Mesodermal cell (in vitro differentiated cells): ENCODE measurements at regions not wholly inside any gene's neighbourhood (a gene's known extent, or its start where the extent isn't known, plus 50 kb on each side); places are given as distances from the start of the nearest gene placed in this dataset.

Source experiments
- H3K27ac ChIP-seq: 2 replicates; pipeline ENCODE4 v1.7.0; 2013; ENCODE audit warnings: mild to moderate bottlenecking, low read depth, low read length, moderate library complexity; ENCODE audit not compliant: severe bottlenecking
- H3K36me3 ChIP-seq: 2 replicates; pipeline ENCODE4 v1.7.1; 2013; ENCODE audit warnings: mild to moderate bottlenecking, low read length, moderate library complexity; ENCODE audit not compliant: control insufficient read depth, insufficient read depth
- H3K4me1 ChIP-seq: one replicate; pipeline ENCODE4 v1.7.1; 2013; ENCODE audit warnings: mild to moderate bottlenecking, low read length; ENCODE audit not compliant: insufficient read depth, control insufficient read depth, poor library complexity, severe bottlenecking
- H3K4me3 ChIP-seq: 2 replicates; pipeline ENCODE4 v1.7.0; 2013; ENCODE audit warnings: low read length, control low read depth, mild to moderate bottlenecking; ENCODE audit not compliant: insufficient read depth, poor library complexity, severe bottlenecking; ENCODE audit errors: extremely low read depth
- H3K9me3 ChIP-seq: 2 replicates; pipeline ENCODE4 v1.7.1; 2013; ENCODE audit warnings: mild to moderate bottlenecking, low read length, moderate library complexity; ENCODE audit not compliant: control insufficient read depth
- WGBS, 2 experiments: methylation state at CpG; one replicate each; pipeline ENCODE4 v1.1.5; 2013; ENCODE audit warnings: missing lambda C conversion rate in 2 of 2; ENCODE audit not compliant: insufficient coverage in 2 of 2; 5-methylcytosine and 5-hydroxymethylcytosine counted together

DNA sequence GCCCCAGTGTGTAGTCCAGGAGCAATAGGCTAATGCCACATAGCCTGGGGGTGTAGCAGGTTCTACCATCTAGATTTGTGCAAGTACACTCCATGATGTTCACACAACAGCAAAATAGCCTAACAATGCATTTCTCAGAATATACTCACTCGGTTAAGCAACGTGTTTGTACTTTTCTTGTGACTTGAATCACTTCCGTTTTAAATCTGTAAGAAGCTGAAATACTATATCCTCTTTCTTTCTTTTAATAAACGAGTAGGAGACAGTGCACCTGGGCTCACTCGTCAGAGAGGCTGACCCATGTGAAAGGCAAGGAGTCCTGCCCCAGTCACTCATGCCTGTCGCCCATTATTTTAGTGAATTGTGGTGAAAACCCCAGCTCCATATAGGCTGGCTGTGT is 201.6 kb downstream of the FOXA2 start:
- H3K36me3 ChIP-seq: no peaks in the 10 kb centered on the region
- WGBS, 2 experiments: 90 to 93% methylated on average over 3 to 5 of the region's 6 CpGs
- H3K27ac ChIP-seq: no peak overlapping the region
- no peak overlapping the region for H3K4me3 ChIP-seq
- H3K9me3 ChIP-seq: no peaks in the 10 kb centered on the region
- H3K4me1 ChIP-seq: peaks cover 3% of the 10 kb centered on the region

DNA sequence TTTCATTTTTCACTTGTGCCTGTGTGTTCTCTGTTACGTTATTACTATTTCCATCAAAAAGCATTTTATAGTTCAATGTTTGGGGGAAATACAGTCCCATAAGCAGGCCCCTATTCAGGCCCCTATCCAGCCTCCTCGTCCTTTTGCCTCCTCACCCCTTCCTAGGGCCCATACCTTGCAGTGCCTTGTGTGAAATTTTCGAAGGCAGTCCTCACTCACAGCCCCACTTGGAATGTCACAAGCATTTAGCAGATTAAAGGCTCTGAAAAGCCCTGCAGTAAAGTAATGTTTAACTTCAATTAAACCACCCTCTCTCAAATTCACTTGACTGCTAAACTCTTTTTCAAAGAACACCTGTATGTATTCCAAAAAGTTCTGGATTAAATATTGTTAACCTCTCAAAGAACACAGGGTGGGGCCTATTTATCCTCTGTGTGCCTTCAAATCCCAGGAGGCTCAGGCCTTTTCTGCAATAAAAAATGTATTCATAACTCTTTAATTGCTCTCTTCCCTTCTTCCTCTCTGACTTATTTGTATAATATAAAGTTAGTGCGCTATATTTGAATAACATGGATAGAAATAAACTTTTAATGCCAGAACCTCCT is 202.5 kb downstream of the FOXA2 start:
- Histone ChIP-seq H3K9me3 (no peaks in the 10 kb centered on the region), H3K27ac (no peak overlapping the region), H3K4me1 (peaks cover 3% of the 10 kb centered on the region), H3K36me3 (no peaks in the 10 kb centered on the region), H3K4me3 (no peak overlapping the region)
- 17 to 78% methylated on average over 1 of the region's 4 CpGs for WGBS, 2 experiments

DNA sequence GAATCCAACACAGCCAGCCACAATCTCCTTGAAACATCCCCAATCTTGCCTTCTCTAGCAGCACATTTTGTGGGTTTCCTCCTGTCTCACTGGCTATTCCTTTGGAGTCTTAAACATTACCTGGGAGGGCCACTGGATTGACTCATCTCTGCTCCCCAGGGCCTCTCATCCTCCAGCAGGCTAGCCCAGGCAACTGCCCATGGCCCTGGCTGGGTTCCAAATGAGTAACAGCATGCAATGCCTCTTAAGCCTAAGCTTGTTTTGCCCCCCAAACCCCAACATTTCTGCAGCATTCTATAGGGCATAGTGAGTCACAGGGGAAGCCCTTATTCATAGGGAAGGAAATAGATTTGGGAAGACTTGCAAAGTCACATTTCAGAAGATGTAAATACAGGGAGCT is 204.9 kb downstream of the FOXA2 start:
- Histone ChIP-seq H3K9me3 (no peaks in the 10 kb centered on the region), H3K27ac (no peak overlapping the region), H3K4me3 (no peak overlapping the region), H3K4me1 (peaks cover 3% of the 10 kb centered on the region), H3K36me3 (no peaks in the 10 kb centered on the region)

DNA sequence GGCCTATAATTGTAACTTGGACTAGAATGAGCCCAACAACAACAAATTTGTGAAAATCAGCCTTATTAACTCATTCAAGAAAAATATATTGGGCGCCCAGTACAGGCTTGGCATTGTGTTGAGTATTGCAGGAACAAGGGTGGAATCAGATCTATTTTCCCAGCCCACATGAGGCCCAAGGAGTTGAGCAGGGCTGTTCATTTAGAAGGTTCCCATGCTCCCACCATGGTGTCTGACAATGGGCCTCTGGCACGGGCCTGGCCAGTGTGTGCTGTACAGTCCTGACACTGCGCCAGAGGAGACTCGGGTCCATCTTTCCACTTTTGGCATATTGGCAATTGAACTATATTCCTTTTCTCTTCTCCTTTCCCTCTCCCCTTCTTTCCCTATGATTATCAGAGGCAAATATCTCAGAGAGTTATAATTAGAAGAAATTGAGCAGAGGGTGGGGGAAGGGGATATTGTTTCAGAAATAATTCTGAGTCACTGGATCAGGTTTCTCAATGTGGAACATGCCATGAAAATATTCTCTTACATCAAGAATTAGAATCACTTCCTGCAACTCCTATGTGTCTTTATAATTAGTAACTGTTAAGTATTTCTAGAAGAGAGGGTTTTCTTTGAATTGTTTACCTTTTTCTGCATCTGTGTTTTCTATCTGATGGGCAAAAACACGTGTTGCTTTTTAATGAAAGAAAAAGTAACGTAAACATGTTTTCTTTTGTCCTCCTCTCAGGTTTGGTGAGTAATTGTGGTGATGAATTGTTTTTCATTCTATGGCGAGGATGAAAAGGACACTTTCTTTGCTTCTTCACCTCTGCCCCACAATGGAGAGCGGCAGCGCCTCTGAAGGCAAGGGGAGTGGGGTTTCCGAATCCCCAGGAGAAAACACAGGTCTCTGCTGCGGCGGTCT is 209.4 kb downstream of the FOXA2 start:
- Histone ChIP-seq H3K4me1 (peaks cover 3% of the 10 kb centered on the region), H3K36me3 (no peaks in the 10 kb centered on the region), H3K4me3 (no peak overlapping the region), H3K27ac (no peak overlapping the region), H3K9me3 (no peaks in the 10 kb centered on the region)
- 86 to 91% methylated on average over 3 to 4 of the region's 12 CpGs for WGBS, 2 experiments

DNA sequence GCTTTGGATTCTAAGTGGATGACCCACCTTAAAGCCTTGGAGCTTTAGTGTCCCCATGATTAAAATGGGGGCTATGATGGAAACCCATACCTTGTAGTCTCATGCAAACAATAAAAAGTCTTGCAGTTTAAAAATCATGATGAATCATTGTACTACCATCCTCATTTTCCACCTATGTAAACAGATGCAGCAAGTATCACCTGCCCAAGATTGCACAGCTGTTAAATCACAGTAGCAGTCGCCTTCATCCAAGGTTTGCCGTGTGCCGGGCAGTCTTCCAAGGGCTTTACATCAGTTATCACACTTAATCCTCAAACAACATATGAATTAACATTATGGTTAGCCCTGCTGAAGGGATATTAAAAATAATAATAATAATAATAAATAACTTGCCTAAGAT is 210.3 kb downstream of the FOXA2 start:
- Histone ChIP-seq H3K27ac (no peak overlapping the region), H3K9me3 (no peaks in the 10 kb centered on the region), H3K4me1 (no peaks in the 10 kb centered on the region), H3K4me3 (no peak overlapping the region), H3K36me3 (no peaks in the 10 kb centered on the region)
- WGBS, 2 experiments: no CpG with 5 or more reads among the region's 3 CpGs

DNA sequence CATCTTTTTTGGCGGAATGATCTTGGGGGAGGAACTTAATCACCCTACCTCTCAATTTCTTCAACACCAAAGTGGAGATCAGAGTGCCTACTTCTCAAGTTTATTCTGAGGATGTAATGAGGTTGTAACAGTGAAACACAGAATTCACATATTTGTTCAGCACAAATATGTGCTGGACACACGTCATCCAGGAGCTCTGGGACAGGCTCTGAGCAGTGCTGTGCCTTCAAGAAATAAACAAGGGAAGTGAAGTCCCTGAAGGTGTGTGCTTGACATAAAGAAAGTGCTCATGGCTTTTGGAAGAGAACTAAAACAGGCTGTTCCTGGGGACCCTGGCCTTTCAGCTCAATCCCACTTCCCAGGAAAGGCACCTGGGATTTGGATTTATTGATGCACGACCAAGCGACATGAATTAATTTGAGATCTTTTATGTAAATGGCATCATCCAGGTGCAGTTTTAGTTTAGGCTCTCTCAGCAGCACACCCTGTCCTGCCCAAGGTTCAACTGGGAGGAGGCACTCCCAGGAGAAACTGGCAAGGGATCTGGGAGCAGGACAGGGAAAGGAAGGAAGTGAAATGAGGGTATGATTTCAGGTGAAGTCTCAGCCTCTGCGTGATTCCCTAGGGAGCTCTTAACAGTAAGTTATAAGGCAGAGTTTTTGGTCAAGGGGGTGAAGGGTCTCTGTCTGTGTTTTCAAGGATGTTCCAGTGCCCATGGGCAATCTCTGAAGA is 211.0 kb downstream of the FOXA2 start:
- Histone ChIP-seq H3K4me1 (no peaks in the 10 kb centered on the region), H3K9me3 (no peaks in the 10 kb centered on the region), H3K27ac (no peak overlapping the region), H3K4me3 (no peak overlapping the region), H3K36me3 (no peaks in the 10 kb centered on the region)
- WGBS, 2 experiments: 100% methylated on average over 1 to 3 of the region's 5 CpGs

DNA sequence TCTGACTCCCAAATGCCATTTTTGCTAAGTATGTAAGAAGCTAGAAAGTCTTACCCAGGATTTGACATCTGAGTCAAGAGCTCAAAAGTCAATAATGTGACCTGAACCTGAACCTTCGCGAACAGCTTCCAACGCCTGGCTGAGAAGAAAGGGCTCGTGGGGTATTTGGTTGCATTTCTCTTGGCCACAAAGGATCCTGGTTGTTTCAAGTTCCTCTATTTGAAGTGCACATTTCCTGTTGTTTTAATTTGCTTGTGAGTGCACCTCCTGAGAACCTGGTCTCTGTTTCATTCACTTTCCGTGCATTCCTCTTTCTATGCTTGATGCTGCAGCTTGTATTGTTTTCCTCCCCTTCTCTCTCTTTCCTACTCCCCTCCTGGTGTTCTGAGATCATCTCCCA is 212.5 kb downstream of the FOXA2 start:
- 83 to 91% methylated on average over 5 of the region's 5 CpGs for WGBS, 2 experiments
- no peaks in the 10 kb centered on the region for H3K36me3 ChIP-seq
- H3K4me1 ChIP-seq: no peaks in the 10 kb centered on the region
- H3K9me3 ChIP-seq: no peaks in the 10 kb centered on the region
- H3K4me3 ChIP-seq: no peak overlapping the region
- H3K27ac ChIP-seq: no peak overlapping the region

DNA sequence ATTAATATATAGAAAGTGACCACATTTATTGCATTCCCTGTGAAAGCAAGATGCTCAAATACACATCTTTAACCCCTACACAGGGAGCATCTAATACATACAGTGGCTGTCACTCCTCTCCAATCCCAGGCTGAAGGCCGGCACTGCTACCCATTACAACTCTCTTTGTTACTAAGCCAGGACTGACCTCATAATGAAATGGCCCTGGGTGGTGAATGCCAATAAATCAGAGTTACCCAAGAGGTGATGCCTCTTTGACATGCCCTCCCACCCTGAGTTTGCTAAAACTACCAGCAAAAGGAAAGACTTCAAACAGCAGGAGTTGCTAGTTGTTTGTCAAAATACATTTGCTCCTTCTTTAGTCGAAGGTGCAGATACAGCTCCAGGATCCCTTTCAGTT is 214.2 kb downstream of the FOXA2 start:
- no peaks in the 10 kb centered on the region for H3K9me3 ChIP-seq
- no peak overlapping the region for H3K4me3 ChIP-seq
- WGBS, 2 experiments: 73 to 100% methylated on average over 1 to 2 of the region's 2 CpGs

DNA sequence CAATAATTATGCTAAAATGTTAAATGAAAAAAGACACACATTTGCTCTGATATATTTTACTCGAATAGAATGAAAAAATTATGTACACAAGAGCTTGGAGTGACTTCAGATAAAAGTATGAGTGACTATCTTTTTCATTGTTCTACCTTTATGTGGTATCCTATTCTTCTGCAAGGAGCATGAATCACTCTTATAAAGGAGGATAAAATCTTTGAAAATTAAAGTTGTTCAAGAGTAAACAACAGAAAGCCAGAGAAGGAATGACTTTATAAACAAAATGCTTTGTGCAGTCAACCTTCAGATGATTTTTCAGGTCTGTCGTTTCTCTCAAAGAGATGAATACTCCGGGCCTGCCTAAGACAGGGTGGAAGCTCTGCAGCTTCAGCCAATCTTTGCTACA is 215.3 kb downstream of the FOXA2 start:
- H3K4me1 ChIP-seq: no peaks in the 10 kb centered on the region
- no peak overlapping the region for H3K4me3 ChIP-seq
- no peak overlapping the region for H3K27ac ChIP-seq
- 88 to 100% methylated on average over 1 to 3 of the region's 3 CpGs for WGBS, 2 experiments
- no peaks in the 10 kb centered on the region for H3K9me3 ChIP-seq
- H3K36me3 ChIP-seq: no peaks in the 10 kb centered on the region

More for the DNA sequence above, 214.2 kb downstream of the FOXA2 start:
- H3K4me1 ChIP-seq: no peaks in the 10 kb centered on the region
- no peak overlapping the region for H3K27ac ChIP-seq
- no peaks in the 10 kb centered on the region for H3K36me3 ChIP-seq

DNA sequence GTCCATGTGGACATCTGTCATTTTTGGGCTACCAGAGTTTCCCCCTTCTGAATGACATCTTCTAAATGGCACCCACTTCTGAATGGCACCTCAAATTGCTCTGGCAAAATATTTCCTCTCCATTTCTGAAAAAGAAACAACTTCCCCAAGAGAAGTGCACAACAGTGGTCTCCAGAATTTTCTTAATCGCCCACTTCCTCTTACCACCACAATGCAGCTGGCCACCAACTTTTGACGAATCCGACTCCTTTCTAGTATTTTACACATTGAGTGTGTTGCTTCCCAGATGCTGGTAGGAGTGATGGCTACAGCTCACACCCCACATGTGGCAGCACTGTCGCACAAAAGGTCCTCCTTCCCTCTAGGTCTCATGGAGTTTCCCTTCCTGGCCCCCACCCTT is 216.1 kb downstream of the FOXA2 start:
- 60 to 96% methylated on average over 1 to 4 of the region's 4 CpGs for WGBS, 2 experiments
- no peak overlapping the region for H3K27ac ChIP-seq
- H3K4me1 ChIP-seq: no peaks in the 10 kb centered on the region
- no peaks in the 10 kb centered on the region for H3K9me3 ChIP-seq
- no peaks in the 10 kb centered on the region for H3K36me3 ChIP-seq
- H3K4me3 ChIP-seq: no peak overlapping the region

DNA sequence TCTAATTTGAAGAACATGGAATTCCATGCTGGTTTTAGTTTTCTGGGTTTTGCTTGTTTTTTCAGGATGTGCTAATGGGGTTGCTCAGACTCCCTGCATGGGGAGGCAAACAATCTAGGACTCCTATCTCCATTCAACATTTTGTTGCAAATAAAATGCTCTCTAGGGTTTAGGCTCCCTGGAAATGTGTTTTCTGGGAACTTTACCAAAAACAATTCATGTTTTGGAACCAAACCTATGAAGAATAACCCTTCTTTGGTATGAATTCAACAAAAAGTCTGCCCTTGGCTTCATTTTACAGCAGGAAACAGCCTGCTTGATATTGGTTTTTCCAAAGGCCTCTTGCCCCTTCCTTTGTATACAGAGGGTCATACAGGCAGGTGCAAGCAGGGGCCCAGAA is 217.7 kb downstream of the FOXA2 start:
- Histone ChIP-seq H3K4me3 (no peak overlapping the region), H3K4me1 (no peaks in the 10 kb centered on the region), H3K27ac (no peak overlapping the region), H3K36me3 (no peaks in the 10 kb centered on the region), H3K9me3 (no peaks in the 10 kb centered on the region)
